HG03196 (cell line): ENCODE measurements at regions not wholly inside any gene's neighbourhood (a gene's known extent, or its start where the extent isn't known, plus 50 kb on each side); places are given as distances from the start of the nearest gene placed in this dataset.

ENCODE experiments used
- ATAC-seq: cut with Tn5 transposase; IDR thresholded peaks from one replicate; pipeline ENCODE4 v1.9.1; 2021; ENCODE audit not compliant: unreplicated experiment

DNA sequence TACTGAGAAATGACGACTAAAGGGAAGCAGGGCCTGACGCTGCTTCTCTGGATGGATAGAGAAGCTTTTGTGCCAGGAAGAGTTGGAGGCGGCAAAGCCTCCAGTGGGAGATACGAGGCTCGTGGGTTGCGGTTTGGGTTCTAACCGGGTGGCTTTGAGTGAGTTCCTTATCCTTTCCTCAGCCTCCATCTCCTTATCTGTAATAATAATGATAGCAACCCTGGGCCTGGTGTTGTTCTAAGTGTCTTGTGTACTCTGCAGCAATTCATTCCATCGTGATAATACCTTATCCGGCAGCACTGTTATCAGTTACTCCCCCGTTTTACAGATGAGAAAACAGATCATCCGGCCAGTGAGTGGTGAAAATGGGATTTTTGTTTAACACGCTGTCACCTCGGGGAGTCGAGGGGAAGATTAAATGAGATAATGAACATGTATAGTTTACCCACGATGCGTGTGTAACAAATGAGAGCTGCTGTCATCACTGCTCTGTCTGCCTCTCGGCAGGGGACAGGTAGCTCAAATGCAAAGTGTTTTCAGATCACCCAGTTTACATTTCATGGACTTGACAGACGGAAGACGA is 52.0 kb upstream of the LHX1 start:
- no peak for ATAC-seq

DNA sequence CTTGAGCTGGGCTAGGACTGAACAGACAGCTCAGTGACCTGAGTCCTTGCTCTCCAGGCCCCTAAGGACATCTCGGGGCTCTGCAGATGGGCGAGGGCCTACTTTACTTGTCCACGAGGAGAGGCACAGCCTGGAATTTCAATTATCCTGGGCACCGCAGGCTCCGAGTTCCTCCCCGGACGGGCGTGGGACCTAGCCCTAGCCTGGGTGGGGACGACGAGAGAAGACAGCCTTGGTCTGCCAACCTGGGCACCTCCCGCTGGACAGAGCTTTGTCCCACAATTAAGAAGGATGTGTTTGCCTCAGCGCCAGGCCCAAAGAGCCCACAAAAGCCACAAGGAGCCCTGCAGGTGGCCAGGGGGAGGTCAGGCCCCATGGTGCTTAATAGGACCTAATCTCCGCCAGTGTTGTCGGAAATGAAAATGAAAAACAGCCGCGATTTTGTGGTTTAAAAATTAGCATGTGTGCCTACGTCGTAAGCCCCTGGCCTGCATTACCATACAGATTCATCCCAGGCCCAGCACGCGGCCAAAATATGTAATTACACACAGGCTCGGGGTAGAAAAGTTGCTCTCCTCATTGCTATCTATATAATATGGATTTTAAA is 51.4 kb upstream of the LHX1 start:
- ATAC-seq = no peak
